ENCODE measurements at regions not wholly inside any gene's neighbourhood (a gene's known extent, or its start where the extent isn't known, plus 50 kb on each side); places are given as distances from the start of the nearest gene placed in this dataset.

- H3K4me3 ChIP-seq (ENCODE audit: low read length, poor library complexity, severe bottlenecking), result no peak overlapping the region
- H3K4me2 ChIP-seq (ENCODE audit: low read depth, low read length, poor library complexity, severe bottlenecking), result no peak overlapping the region
- H4K20me1 ChIP-seq (ENCODE audit: insufficient read depth, low read length, poor library complexity, severe bottlenecking), result no peaks in the 10 kb centered on the region
- no peak overlapping the region for H2AFZ ChIP-seq (ENCODE audit: low read length)
- no peaks in the 10 kb centered on the region for H3K36me3 ChIP-seq (ENCODE audit: insufficient read depth, low read length)
- no peaks in the 10 kb centered on the region for H3K27me3 ChIP-seq (ENCODE audit: insufficient read depth, low read length, poor library complexity, severe bottlenecking)
- no peaks in the 10 kb centered on the region for H3K9me3 ChIP-seq (ENCODE audit: insufficient read depth, low read depth, low read length)
- H3K9me2 ChIP-seq (replicated peaks; ENCODE audit: low read depth, low read length), result no peaks in the 10 kb centered on the region
- no peak overlapping the region for H3K9ac ChIP-seq (ENCODE audit: low read depth, low read length, poor library complexity, severe bottlenecking)
- TF ChIP-seq CTCF (conservative IDR thresholded peaks at IDR 0.05; ENCODE audit: low read length) (no peak), EZH2phosphoT487 (IDR thresholded peaks at IDR 0.05; ENCODE audit: borderline replicate concordance) (no peak)
- no peaks in the 10 kb centered on the region for H3K4me1 ChIP-seq (ENCODE audit: insufficient read depth, low read length, poor library complexity, severe bottlenecking)
- H3F3A ChIP-seq (ENCODE audit: low read depth), result no peaks in the 10 kb centered on the region
- H3K79me2 ChIP-seq (ENCODE audit: insufficient read depth, low read length), result no peaks in the 10 kb centered on the region
Observed at GRCh38 chr4:32672359-32672758, 1952.2 kb downstream of the PCDH7 start.

- Histone ChIP-seq H4K20me1 (ENCODE audit: insufficient read depth, low read length, poor library complexity, severe bottlenecking) (no peaks in the 10 kb centered on the region), H3F3A (ENCODE audit: low read depth) (no peaks in the 10 kb centered on the region), H3K9ac (ENCODE audit: low read depth, low read length, poor library complexity, severe bottlenecking) (no peak overlapping the region), H3K27me3 (ENCODE audit: insufficient read depth, low read length, poor library complexity, severe bottlenecking) (no peaks in the 10 kb centered on the region), H3K4me2 (ENCODE audit: low read depth, low read length, poor library complexity, severe bottlenecking) (no peak overlapping the region), H3K36me3 (ENCODE audit: insufficient read depth, low read length) (no peaks in the 10 kb centered on the region), H2AFZ (ENCODE audit: low read length) (no peak overlapping the region), H3K4me1 (ENCODE audit: insufficient read depth, low read length, poor library complexity, severe bottlenecking) (no peaks in the 10 kb centered on the region), H3K79me2 (ENCODE audit: insufficient read depth, low read length) (no peaks in the 10 kb centered on the region), H3K4me3 (ENCODE audit: low read length, poor library complexity, severe bottlenecking) (no peak overlapping the region), H3K9me3 (ENCODE audit: insufficient read depth, low read depth, low read length) (no peaks in the 10 kb centered on the region), H3K9me2 (replicated peaks; ENCODE audit: low read depth, low read length) (no peaks in the 10 kb centered on the region)
- TF ChIP-seq CTCF (conservative IDR thresholded peaks at IDR 0.05; ENCODE audit: low read length), result no peak
- TF ChIP-seq EZH2phosphoT487 (IDR thresholded peaks at IDR 0.05; ENCODE audit: borderline replicate concordance), result no peak
Observed at GRCh38 chr4:32680946-32681345, 1960.8 kb downstream of the PCDH7 start.

- Histone ChIP-seq H3K36me3 (ENCODE audit: insufficient read depth, low read length) (no peaks in the 10 kb centered on the region), H3K4me2 (ENCODE audit: low read depth, low read length, poor library complexity, severe bottlenecking) (no peak overlapping the region), H3K27me3 (ENCODE audit: insufficient read depth, low read length, poor library complexity, severe bottlenecking) (no peaks in the 10 kb centered on the region)
Observed at GRCh38 chr4:32684160-32684559, 1964.0 kb downstream of the PCDH7 start.

More at GRCh38 chr4:32684160-32684559, 1964.0 kb downstream of the PCDH7 start:
- H3K9me3 ChIP-seq (ENCODE audit: insufficient read depth, low read depth, low read length), result no peaks in the 10 kb centered on the region
- TF ChIP-seq EZH2phosphoT487 (IDR thresholded peaks at IDR 0.05; ENCODE audit: borderline replicate concordance) (no peak), CTCF (conservative IDR thresholded peaks at IDR 0.05; ENCODE audit: low read length) (no peak)
- H2AFZ ChIP-seq (ENCODE audit: low read length), result no peak overlapping the region
- no peak overlapping the region for H3K4me3 ChIP-seq (ENCODE audit: low read length, poor library complexity, severe bottlenecking)
- no peaks in the 10 kb centered on the region for H3K9me2 ChIP-seq (replicated peaks; ENCODE audit: low read depth, low read length)
- no peak overlapping the region for H3K9ac ChIP-seq (ENCODE audit: low read depth, low read length, poor library complexity, severe bottlenecking)
- no peaks in the 10 kb centered on the region for H3K4me1 ChIP-seq (ENCODE audit: insufficient read depth, low read length, poor library complexity, severe bottlenecking)
- H4K20me1 ChIP-seq (ENCODE audit: insufficient read depth, low read length, poor library complexity, severe bottlenecking), result no peaks in the 10 kb centered on the region
- H3K79me2 ChIP-seq (ENCODE audit: insufficient read depth, low read length), result no peaks in the 10 kb centered on the region
- no peaks in the 10 kb centered on the region for H3F3A ChIP-seq (ENCODE audit: low read depth)

Measured in Loucy (cell line).